GM19328 (cell line): ENCODE measurements at regions not wholly inside any gene's neighbourhood (a gene's known extent, or its start where the extent isn't known, plus 50 kb on each side); places are given as distances from the start of the nearest gene placed in this dataset.
"Not testable (repeated sequence)": the region's sequence is repeated elsewhere in the genome, so short reads cannot be mapped to it uniquely, and the experiment has no call there.

ENCODE experiments used
- ATAC-seq: cut with Tn5 transposase; IDR thresholded peaks from one replicate; pipeline ENCODE4 v1.9.1; 2021; ENCODE audit warnings: mild to moderate bottlenecking, moderate library complexity; ENCODE audit not compliant: unreplicated experiment

- ATAC-seq = not testable (repeated sequence)
These were observed 234.3 kb downstream of the NPIPA7 start for GRCh38 chr16:16613212-16613611.

- not testable (repeated sequence) for ATAC-seq
These were observed 235.5 kb downstream of the NPIPA7 start for GRCh38 chr16:16614484-16614883.

GRCh38 chr16:16618963-16619465 lies 240.1 kb downstream of the NPIPA7 start:
- ATAC-seq = not testable (repeated sequence)

- ATAC-seq = not testable (repeated sequence)
These were observed 245.4 kb downstream of the NPIPA7 start for GRCh38 chr16:16624367-16624766.

- not testable (repeated sequence) for ATAC-seq
These were observed 246.2 kb downstream of the NPIPA7 start for GRCh38 chr16:16625140-16625539.

GRCh38 chr16:16627865-16628264 lies 248.9 kb downstream of the NPIPA7 start:
- not testable (repeated sequence) for ATAC-seq

- not testable (repeated sequence) for ATAC-seq
These were observed 259.3 kb downstream of the NPIPA7 start for GRCh38 chr16:16638231-16638630.

GRCh38 chr16:16638714-16639113 lies 259.8 kb downstream of the NPIPA7 start:
- not testable (repeated sequence) for ATAC-seq

GRCh38 chr16:16643828-16644227 lies 264.9 kb downstream of the NPIPA7 start:
- not testable (repeated sequence) for ATAC-seq

GRCh38 chr16:16648002-16648401 lies 269.1 kb downstream of the NPIPA7 start:
- ATAC-seq = not testable (repeated sequence)

GRCh38 chr16:16672180-16672812 lies 293.4 kb downstream of the NPIPA7 start:
- not testable (repeated sequence) for ATAC-seq

GRCh38 chr16:16674820-16675219 lies 295.9 kb downstream of the NPIPA7 start:
- not testable (repeated sequence) for ATAC-seq

- not testable (repeated sequence) for ATAC-seq
These were observed 342.9 kb downstream of the NPIPA7 start for GRCh38 chr16:16721849-16722248.

- ATAC-seq = not testable (repeated sequence)
These were observed 343.7 kb downstream of the NPIPA7 start for GRCh38 chr16:16722666-16723065.

- not testable (repeated sequence) for ATAC-seq
These were observed 345.0 kb downstream of the NPIPA7 start for GRCh38 chr16:16723819-16724519.

GRCh38 chr16:16727048-16727447 lies 348.1 kb downstream of the NPIPA7 start:
- not testable (repeated sequence) for ATAC-seq

GRCh38 chr16:16742573-16742972 lies 363.6 kb downstream of the NPIPA7 start:
- ATAC-seq = not testable (repeated sequence)

- ATAC-seq = not testable (repeated sequence)
These were observed 376.2 kb downstream of the NPIPA7 start for GRCh38 chr16:16754992-16755667.

- no peak for ATAC-seq
These were observed 384.5 kb downstream of the NPIPA7 start for GRCh38 chr16:16763449-16763848.

- ATAC-seq = not testable (repeated sequence)
These were observed 391.8 kb downstream of the NPIPA7 start for GRCh38 chr16:16770717-16771116.

- ATAC-seq = no peak
These were observed 395.4 kb downstream of the NPIPA7 start for GRCh38 chr16:16774389-16774788.
